NCI-H82 (cell line): ENCODE measurements at regions not wholly inside any gene's neighbourhood (a gene's known extent, or its start where the extent isn't known, plus 50 kb on each side); places are given as distances from the start of the nearest gene placed in this dataset.

ENCODE experiments used
- DNase-seq: peaks from one replicate; lab custom pipeline; 2025; lab: John Stamatoyannopoulos, UW

DNA sequence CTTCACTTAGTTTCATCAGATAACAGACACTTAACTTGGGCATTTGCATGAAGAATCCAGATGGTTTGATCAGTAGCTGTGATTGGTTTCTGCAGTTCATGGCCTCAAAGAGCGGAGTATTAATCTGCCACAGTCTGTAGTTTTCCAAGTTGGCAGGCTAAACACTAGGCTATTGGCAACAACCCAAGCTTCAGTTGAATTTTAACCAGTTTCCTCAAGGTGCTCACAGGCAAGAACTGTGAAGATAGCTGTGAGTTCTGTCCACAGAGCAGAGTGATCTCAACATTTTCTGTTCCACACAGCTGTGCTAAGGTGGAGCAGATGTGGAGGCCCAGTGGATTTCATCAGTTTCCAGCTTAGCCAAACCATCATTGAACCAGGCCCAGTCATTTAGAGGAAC, 469.5 kb upstream of the LINC00305 start:
- DNase-seq: no peak

DNA sequence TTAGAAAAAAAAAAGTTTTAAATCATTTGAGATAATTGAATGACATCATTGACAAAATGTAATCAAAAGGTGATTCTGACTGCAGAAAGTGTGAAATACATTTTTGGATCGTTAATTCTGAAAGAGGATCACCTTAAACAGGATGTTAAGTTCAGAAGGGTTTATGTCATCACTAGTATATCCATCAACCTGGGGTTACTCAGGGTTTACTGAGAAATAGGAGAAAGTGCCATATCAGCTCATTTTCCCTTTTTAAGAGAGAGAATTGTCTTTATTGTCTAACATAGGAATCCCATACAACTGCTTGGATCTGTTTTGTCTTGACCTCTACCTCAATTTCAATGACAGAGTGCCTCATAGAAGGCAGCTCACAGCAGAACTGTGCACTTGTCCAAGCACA, 466.1 kb upstream of the LINC00305 start:
- no peak for DNase-seq

DNA sequence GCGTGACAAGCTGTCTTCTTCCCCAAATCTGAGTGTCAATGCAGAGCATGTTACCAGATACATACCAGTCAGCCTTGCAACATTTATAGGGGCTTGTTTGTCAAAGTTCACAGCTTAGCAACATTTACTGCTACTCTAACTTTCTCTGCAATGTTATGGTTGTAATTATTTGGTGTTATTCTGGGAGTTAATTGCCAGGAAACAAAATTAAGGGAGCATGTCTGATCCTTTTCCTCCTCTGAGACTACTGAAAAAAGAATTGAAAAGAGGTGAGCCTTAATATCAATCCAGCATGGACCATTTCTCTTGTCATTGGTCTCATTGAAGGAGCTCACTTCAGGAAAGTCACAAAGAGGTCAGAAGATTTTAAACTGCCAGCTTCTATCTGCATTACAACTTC, 465.6 kb upstream of the LINC00305 start:
- no peak for DNase-seq

DNA sequence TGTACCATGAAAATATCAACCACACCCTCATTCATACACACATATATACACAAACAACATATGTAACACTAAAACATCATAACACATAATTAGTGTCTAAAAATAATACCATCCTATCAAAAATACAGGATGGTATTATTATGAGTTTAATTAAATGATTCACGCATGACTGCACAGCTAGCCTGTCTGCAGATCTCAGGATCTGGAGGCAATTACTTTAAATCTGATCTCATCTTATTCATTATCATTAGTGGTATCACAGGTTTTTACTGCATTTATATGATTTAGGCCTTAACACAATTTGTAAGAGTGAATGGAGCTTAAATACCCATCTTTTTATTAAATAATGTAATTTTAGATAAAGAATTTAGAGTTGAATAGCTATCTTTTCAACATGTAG, 443.4 kb upstream of the LINC00305 start:
- no peak for DNase-seq

DNA sequence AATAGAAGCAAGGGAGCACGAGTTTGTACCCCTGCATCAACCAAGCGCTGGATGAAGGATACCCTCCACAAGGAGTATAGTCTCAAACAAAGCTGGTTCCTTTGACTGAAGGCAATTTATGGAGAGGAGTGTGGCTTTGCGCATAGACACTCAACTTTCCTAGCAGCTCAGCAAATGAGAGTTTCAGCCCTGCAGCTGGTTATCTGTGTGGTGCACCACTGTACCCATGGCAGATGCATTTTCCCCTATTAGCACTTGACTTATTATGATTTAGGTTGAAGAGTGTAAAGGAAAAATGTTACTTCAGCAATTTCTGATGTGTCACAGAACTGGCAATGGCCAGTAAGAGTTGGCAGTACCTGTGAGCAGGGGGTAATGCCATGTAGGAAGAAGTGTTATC, 440.1 kb upstream of the LINC00305 start:
- DNase-seq: no peak

DNA sequence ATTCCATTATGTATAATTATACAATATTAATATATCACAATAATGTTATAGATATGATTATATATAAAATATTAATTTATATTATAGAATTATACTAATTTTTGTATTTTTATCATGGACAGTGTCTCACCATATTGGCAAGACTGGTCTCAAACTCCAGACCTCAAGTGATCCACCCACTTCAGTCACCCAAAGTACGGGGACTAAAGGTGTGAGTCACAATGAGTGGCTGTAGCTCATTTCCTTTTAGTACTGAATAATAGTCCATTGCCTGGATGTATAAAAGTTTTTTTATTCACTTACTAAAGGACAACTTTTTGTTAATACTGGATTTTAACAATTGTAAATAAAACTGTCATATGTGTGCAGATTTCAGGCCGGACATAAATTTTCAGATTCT, 417.6 kb upstream of the LINC00305 start:
- no peak for DNase-seq

DNA sequence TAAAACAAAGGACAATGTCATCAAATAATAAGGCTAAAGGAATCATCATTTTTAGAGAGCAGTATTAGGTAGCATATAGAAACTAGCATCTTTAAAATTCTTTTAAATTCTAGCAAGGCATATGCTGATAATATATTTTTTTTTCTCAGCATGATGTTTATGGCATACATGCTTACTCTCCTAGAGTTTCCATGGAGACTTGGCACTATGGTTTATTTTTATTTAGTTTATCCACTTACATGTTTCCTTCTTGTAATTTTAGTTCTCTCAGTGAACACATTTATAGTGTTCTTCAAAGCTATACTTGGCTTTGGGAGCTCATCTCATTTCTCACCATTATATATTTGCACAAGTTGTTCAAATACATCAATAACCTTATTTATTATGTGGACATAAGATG, 413.8 kb upstream of the LINC00305 start:
- no peak for DNase-seq

DNA sequence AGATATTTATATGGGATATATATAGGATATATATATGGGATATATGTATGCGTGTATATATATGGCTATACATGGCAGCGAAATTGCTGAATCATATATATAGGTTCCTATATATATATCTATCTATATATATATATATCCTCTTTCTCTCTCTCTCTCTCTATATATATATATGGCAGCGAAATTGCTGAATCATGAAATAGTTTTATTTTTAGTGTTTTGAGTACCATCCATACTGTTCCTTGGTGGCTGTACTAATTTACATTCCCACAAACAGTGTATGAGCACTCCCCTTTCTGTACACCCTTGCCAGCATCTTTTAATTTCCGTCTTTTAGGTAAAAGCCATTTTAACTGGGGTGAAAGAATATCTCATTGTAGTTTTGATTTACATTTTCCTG, 397.6 kb upstream of the LINC00305 start:
- no peak for DNase-seq

DNA sequence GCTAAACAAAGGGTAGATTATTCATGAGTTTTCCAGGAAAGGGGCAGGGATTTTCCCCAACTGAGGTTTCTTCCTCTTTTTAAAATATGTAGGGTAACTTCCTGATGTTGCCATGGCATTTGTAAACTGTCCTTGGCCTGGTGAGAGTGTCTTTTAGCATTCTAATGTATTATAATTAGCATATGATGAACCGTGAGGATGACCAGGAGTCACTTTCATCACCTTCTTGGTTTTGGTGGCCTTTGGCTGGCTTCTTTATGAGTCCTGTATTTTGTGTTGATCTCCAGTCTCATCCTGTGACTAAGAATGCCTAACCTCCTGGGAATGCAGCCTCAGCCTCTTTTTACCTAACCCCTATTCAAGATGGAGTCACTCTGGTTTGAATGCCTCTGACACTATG, 391.0 kb upstream of the LINC00305 start:
- DNase-seq: no peak

DNA sequence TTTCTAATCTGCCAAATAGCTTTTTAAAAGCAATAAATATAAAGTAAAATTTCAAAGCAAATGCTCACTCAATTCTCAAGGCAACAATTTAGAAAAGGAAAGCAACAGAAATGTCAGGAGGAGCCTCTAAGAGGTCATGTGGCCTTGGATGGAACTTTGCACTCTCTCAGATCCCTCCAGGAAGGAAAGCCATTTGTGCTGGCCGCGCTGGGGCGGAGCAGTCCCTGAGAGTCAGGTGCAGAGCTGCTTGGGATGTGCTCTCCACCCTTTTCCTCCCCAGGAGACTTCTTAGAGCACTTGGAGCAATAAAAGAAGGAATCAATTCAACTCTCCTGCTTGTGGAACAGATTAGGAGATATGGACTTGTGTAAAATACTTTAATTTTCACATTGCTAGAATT, 379.8 kb upstream of the LINC00305 start:
- no peak for DNase-seq

DNA sequence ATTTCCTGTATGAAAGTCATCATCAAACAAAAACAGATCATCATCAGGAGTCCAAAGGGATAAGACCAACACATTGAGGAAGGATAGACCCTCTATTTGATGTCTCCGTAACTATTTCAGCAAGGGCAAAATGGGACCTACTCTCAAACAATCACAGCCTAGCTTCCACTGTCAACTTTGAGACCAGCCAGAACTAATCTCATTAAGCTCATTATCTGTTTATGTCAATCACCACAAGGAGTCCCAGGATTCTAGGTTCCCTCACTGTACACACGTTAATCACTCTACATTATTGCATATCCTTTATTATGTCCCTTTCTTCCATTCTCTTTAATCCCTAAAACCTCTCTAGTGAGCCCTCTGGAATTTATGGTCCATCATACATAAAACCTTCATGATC, 370.3 kb upstream of the LINC00305 start:
- DNase-seq: peak; percentile 66

DNA sequence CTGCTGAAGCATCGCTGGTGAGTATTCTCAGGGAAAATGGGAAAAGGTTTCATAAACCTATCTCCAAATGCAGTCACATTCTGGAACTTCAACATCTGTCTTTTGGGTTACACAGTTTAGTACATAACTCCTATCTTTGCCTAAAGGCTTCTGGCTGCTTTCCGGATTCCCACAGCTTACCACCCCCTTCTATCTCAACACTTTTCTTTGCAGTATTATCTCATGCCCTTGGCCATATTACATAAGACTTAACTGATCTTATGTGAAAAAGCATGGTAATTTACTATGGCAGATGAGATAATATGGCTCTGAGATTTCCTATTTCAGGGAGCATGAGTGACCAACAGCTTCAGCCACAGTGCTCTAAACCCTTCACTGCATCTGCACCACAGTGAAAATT, 369.3 kb upstream of the LINC00305 start:
- DNase-seq: no peak

DNA sequence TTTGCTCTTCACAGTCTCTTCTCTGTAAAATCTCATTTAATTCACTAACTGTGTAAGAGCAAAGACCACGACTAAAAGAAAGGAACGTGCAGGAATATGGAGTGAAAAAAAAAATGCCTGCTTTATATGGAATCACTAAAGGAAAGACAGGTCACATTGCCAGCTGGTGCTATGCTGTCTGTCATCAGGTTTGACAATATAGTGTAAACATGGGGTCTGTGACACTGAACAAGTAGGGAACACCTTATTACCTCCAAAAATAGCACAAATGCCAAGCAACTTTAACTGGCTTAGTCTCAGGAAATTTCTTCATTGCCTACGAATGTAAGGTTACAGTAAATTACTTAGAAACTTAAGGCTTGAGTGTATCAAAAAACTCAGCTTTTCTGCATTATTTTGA, 364.5 kb upstream of the LINC00305 start:
- no peak for DNase-seq

DNA sequence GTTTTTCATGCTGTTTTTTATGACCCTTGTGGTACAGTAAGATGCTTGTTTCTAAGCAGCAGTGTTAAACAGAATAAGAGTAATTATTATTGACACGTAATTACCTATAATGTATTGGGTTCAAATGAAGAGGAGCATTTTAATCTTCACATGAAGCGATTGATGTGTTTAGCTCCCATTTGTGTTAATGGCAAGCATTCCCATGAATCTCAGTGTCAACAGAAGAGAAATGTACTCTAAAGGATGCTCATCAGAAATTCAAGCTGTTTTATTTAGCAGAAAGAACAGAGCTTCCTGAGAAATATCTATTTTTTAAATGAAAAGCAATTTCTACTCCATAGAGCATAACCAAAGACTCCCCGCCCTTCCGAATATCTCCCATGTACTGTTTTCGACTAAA, 341.3 kb upstream of the LINC00305 start:
- DNase-seq: no peak

DNA sequence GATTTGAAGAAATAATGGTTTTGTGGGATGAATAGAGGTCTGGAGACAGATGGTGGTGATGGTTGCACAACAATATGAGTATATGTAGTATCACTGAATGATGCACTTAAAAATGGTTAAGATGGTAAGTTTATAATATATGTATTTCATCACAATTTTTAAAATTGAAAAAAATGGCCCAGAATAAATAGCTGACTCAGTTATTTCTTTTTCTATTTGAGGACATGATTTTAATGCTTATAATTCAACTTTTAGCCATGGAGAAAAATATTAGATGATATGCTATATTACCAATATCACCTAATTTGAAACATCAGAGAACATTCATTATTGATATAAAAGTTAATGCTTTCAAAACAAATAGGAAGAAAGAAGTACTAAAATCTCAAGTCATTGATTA, 339.8 kb upstream of the LINC00305 start:
- no peak for DNase-seq

DNA sequence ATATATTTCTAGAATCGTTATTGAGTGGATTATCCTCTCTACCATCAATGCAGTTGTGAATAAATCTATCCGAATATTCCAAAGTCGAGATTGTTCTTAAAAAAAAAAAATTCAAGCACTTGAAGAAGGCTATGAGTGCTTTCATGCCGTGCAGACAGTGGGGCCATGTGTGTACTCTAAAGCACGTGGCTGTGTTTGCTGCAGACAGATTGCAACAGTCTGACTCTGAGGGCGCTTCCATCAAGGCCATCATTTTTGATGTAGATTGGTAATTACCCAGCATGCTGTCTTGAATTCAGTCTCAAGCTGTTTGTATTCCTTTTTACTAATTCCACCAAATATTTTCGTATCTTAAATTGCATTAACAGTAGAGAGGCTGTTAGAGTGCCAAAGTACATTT, 325.9 kb upstream of the LINC00305 start:
- DNase-seq: peak; percentile 3

DNA sequence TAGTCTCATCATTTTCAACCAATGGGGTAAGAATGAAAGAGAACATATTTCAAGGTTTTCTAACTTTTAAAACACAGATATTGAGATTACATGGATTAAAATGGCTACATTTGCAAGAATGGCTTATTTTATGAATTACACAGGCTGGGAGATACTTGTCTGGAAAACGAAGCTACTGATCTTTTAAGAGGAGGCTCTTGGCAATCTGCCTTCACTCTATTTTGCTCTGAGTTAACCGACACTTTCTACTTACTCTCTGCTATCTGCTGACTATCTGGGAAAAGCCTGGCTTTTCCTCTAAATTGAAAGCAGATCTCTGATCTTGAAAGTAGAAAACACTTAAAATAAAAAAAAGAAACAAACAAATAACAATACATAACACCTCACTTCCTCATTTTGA, 325.4 kb upstream of the LINC00305 start:
- DNase-seq: no peak

DNA sequence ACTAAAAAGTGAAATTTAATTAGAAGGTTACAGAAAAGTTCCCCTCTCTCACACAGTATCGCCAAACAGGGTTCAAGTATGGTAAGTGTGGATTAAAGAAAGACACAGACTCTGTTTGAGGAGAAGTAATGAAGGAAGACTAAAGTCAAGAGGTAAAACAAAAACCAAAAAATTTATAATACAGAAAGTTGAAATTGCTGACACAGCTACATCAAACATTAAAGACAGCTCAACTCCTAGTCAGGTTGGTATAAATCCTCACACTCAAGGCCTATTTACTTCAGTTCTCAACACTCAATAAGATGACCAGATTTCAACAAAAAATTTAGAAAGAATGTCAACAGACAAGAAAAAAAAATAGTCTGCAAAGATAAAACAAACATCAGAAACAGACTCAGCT, 300.5 kb upstream of the LINC00305 start:
- no peak for DNase-seq

DNA sequence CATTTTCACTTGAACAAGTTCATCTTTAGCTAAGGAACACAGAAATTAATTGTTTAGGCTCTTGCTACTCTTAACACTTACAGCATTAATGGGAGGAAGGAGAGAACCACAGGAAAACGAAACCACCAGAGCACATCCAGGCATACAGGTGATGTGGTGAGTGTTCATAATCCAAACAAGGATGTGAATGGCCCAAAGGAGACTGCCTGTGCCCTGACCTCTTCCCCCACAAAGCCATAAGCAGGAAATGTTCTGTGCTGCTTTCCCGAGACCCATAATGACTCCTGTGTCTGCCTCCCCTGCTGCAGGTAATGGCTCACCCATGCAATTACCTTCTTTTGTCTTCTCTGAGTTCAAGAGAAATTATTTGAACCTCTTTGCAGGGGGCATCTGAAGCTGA, 295.9 kb upstream of the LINC00305 start:
- DNase-seq: no peak

DNA sequence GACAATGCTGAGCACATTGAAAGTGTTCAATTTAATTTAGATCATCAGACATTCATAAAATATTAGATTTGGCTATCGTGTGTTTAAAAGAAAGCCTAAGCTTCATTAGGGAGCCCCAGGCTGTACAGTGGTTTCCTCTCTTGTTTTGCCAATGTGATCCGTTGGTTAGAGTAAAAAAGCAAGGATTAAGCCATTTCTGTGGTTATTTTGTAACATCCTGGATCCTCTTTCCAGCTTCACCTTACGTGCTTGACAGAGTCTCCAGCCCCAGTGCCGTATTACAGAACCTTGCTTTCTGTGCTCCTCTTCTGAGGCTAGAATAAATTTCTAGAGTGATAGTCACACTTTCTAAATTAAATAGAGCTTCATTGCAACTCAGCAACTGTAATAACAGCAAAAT, 289.3 kb upstream of the LINC00305 start:
- DNase-seq: no peak

DNA sequence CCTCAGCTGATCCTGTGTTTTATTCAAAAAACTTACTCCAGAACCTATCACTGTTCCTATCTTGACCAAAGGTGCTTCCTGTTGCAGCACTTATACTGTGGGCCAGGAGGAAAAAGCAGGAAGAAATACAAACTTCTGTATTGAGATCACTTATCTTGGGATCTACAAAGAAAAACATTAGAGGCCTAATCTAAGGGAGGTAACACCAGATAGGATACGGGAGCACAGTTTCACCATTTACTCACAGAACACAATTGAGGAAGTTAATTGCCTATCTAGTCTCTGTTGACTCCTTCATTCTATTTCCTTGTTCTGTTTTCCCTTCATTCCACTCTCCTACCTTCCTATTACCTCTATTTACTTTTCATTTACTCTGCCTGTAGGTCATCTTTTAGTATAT, 287.2 kb upstream of the LINC00305 start:
- no peak for DNase-seq

DNA sequence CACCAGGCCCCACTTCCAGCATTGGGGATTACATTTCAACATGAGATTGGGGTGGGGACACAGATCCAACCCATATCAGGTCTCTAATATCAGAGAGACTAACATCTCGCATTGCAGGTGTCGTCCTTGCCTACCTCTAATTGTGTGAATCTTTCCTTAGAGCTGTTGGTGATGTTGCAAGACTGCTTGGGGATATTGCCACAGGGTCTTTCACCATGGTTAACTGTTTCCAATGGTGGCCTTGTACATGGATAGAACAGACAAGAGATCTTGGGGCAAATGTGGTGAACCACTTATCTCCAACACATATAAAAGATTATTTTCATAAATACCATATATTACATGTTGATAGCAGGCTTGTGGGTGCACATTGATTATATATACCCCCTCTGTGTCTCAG, 270.3 kb upstream of the LINC00305 start:
- DNase-seq: no peak

DNA sequence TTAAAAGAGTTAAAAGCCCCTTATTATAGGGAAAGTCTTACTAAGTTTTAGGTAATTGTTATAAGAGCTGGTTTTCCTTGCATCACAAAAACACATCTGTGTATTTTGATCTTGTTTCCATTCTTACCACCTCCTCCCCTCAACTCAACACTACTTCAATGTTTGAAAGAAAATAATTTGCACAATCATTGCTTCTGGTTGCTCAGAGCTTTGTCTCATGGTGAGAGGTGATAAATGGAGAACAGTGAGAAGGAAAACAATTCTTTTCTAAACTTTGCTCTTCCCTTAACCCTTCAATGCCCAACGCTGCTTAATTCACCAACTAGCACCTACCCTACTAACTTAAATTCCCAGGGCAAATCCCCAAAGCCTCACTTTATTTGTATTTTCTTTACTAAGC, 268.1 kb upstream of the LINC00305 start:
- DNase-seq: no peak

DNA sequence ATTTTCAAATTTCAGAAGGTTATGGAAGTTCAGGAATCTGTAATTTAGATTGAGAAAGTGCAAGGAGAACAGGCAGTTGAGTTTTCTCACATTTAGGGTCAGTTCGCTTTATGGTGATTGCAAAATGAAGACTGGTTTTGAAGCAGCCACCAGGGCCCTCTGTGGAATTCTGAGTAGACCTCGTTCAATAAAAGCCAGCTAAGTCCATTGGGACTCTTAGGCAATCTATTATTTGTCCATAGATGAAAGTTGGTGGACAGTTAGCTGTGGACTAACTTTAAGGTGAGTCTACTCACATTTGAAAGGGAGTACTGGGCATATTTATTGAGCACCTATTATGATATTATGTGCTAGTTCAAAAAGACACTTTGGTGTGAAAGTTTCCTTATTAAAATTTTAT, 266.3 kb upstream of the LINC00305 start:
- DNase-seq: no peak

DNA sequence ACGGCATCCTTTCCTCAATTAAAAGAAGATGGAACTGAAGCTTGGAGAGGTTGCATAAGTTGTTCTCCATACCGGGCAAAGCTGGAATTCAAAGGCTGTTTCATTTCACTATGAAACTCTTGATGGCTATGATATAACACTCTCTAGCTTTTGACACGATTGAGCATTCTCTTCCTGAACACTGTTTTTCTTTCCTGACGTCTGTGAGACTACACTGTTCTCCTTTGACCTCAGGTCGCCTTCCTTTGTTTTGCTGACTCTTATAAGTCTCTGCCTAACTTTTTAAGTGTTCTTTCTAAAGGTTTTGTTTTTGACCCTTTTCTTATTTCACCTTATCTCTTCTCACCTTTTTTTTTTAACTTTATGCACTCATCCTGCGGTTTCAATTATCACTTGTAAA, 261.8 kb upstream of the LINC00305 start:
- DNase-seq: no peak
